ENCODE measurements at regions not wholly inside any gene's neighbourhood (a gene's known extent, or its start where the extent isn't known, plus 50 kb on each side); places are given as distances from the start of the nearest gene placed in this dataset.

GRCh38 chr19:31485472-31485871 is 136.2 kb upstream of the TSHZ3 start:
- no peak for DNase-seq (ENCODE audit: low read depth)
- no peak overlapping the region for H3K4me3 ChIP-seq (ENCODE audit: control insufficient read depth, low read depth, low read length)
- no peak for TF ChIP-seq CTCF (IDR thresholded peaks at IDR 0.05; ENCODE audit: control insufficient read depth, insufficient read depth, low read depth, low read length, missing control alignments)

GRCh38 chr19:31491242-31491641 is 142.0 kb upstream of the TSHZ3 start:
- no peak for DNase-seq (ENCODE audit: low read depth)
- no peak overlapping the region for H3K4me3 ChIP-seq (ENCODE audit: control insufficient read depth, low read depth, low read length)
- no peak for TF ChIP-seq CTCF (IDR thresholded peaks at IDR 0.05; ENCODE audit: control insufficient read depth, insufficient read depth, low read depth, low read length, missing control alignments)

GRCh38 chr19:31492050-31492449 is 142.8 kb upstream of the TSHZ3 start:
- DNase-seq (ENCODE audit: low read depth) = no peak
- no peak overlapping the region for H3K4me3 ChIP-seq (ENCODE audit: control insufficient read depth, low read depth, low read length)
- TF ChIP-seq CTCF (IDR thresholded peaks at IDR 0.05; ENCODE audit: control insufficient read depth, insufficient read depth, low read depth, low read length, missing control alignments) = no peak

GRCh38 chr19:31496076-31496475 is 146.8 kb upstream of the TSHZ3 start:
- DNase-seq (ENCODE audit: low read depth) = no peak
- H3K4me3 ChIP-seq (ENCODE audit: control insufficient read depth, low read depth, low read length) = no peak overlapping the region
- TF ChIP-seq CTCF (IDR thresholded peaks at IDR 0.05; ENCODE audit: control insufficient read depth, insufficient read depth, low read depth, low read length, missing control alignments) = no peak

- TF ChIP-seq CTCF (IDR thresholded peaks at IDR 0.05; ENCODE audit: control insufficient read depth, insufficient read depth, low read depth, low read length, missing control alignments) = no peak
- H3K4me3 ChIP-seq (ENCODE audit: control insufficient read depth, low read depth, low read length) = no peak overlapping the region
- DNase-seq (ENCODE audit: low read depth) = no peak
Measured at GRCh38 chr19:31497709-31498108, 148.5 kb upstream of the TSHZ3 start.

GRCh38 chr19:31498781-31499180 is 149.5 kb upstream of the TSHZ3 start:
- no peak overlapping the region for H3K4me3 ChIP-seq (ENCODE audit: control insufficient read depth, low read depth, low read length)
- TF ChIP-seq CTCF (IDR thresholded peaks at IDR 0.05; ENCODE audit: control insufficient read depth, insufficient read depth, low read depth, low read length, missing control alignments) = no peak
- no peak for DNase-seq (ENCODE audit: low read depth)

All from AG09309 (cell line).